ENCODE measurements at regions not wholly inside any gene's neighbourhood (a gene's known extent, or its start where the extent isn't known, plus 50 kb on each side); places are given as distances from the start of the nearest gene placed in this dataset.
"Not testable (repeated sequence)": the region's sequence is repeated elsewhere in the genome, so short reads cannot be mapped to it uniquely, and the experiment has no call there.

DNA sequence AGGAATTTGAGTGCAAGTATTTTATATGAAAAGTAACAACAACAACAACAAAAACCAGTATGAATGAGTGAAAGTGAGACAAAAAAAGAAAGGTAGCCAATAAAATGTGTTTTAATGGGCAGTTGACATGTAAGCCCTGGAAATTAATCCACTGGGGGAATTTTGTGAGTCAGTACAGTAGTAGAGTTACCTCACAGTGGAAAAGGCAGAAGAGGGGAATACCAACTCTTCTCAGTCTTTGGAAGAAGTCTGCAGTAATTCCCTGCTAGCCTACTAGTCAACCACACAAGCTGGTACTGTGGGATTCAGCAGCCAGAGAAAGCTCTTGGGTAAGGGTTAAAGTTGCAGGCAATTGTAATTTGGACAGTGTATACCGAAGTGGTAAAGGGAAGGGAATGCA, 76.3 kb upstream of the IL15 start:
- no peak for ATAC-seq
- DNase-seq, result no peak

DNA sequence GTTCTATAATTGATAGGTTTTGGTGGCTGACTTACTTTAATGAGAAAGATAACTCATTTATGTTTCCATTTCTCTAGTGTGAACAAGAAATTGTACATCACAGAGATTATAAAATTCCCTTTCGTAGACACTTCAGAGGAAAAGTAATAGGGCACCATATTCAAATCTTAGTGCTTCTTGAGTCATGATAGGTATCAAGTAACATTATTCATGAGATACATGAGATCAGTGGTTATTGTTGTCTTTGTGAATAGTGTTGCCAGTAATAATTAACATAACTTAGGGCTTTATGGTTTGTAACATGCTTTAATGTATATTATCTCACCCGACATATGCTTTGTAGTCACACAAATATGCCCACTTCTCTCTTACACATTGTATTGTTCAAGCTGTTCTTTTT, 73.7 kb upstream of the IL15 start:
- no peaks in the 10 kb centered on the region for H3K4me1 ChIP-seq (ENCODE audit: low read depth)
- ATAC-seq, result no peak
- no peak overlapping the region for H3K4me3 ChIP-seq
- no peaks in the 10 kb centered on the region for H3K36me3 ChIP-seq (ENCODE audit: low read depth)
- TF ChIP-seq, protein P1, sequence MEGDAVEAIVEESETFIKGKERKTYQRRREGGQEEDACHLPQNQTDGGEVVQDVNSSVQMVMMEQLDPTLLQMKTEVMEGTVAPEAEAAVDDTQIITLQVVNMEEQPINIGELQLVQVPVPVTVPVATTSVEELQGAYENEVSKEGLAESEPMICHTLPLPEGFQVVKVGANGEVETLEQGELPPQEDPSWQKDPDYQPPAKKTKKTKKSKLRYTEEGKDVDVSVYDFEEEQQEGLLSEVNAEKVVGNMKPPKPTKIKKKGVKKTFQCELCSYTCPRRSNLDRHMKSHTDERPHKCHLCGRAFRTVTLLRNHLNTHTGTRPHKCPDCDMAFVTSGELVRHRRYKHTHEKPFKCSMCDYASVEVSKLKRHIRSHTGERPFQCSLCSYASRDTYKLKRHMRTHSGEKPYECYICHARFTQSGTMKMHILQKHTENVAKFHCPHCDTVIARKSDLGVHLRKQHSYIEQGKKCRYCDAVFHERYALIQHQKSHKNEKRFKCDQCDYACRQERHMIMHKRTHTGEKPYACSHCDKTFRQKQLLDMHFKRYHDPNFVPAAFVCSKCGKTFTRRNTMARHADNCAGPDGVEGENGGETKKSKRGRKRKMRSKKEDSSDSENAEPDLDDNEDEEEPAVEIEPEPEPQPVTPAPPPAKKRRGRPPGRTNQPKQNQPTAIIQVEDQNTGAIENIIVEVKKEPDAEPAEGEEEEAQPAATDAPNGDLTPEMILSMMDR (IDR thresholded peaks at IDR 0.05), result no peak
- DNase-seq, result no peak
- H3K9me3 ChIP-seq, result no peaks in the 10 kb centered on the region
- intact Hi-C loops (cut with DNase I, micrococcal nuclease), result no loop called here

More for the DNA sequence above, 76.3 kb upstream of the IL15 start:
- no peaks in the 10 kb centered on the region for H3K36me3 ChIP-seq (ENCODE audit: low read depth)
- no peaks in the 10 kb centered on the region for H3K9me3 ChIP-seq
- TF ChIP-seq, protein P1 (IDR thresholded peaks at IDR 0.05), result no peak
- H3K4me3 ChIP-seq, result no peak overlapping the region
- intact Hi-C loops (cut with DNase I, micrococcal nuclease), result no loop called here
- H3K4me1 ChIP-seq (ENCODE audit: low read depth), result no peaks in the 10 kb centered on the region

DNA sequence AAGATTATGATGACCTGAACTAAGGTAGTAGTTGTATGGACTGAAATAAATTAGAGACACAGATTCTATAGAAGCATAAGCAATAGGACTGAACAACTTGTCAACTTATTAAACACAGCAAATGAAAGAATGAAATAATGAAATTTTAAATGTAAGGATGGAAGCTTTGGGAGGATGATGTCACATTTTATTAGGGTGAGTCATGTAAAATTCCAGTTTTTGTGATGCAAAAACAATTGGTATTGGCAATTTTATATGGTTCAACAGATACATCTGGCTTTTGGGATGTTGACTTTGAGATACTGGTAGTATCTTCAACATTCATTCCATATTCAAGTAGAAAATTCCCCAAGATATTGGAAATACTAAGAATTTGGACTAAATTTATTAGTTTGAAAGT, 72.7 kb upstream of the IL15 start:
- Histone ChIP-seq H3K4me1 (ENCODE audit: low read depth) (no peaks in the 10 kb centered on the region), H3K9me3 (no peaks in the 10 kb centered on the region), H3K36me3 (ENCODE audit: low read depth) (no peaks in the 10 kb centered on the region), H3K4me3 (no peak overlapping the region)
- DNase-seq (no peak), ATAC-seq (no peak)
- intact Hi-C loops (cut with DNase I, micrococcal nuclease), result no loop called here
- TF ChIP-seq, protein P1 (IDR thresholded peaks at IDR 0.05), result no peak

DNA sequence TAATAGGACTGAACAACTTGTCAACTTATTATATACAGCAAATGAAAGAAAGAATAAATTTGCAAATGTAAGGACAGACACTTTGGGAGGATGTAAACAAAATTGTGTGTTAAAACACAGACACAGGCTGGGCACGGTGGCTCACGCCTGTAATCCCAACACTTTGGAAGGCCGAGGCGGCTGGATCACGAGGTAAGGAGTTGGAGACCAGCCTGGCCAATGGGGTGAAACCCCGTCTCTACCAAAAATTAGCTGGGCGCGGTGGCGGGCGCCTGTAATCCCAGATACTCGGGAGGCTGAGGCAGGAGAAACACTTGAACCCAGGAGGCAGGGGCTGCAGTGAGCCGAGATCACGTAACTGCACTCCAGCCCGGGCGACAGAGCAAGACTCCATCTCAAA, 71.4 kb upstream of the IL15 start:
- H3K4me1 ChIP-seq (ENCODE audit: low read depth); intact Hi-C loops (cut with DNase I, micrococcal nuclease); DNase-seq; H3K36me3 ChIP-seq (ENCODE audit: low read depth); H3K4me3 ChIP-seq; H3K9me3 ChIP-seq; ATAC-seq: not testable (repeated sequence)

DNA sequence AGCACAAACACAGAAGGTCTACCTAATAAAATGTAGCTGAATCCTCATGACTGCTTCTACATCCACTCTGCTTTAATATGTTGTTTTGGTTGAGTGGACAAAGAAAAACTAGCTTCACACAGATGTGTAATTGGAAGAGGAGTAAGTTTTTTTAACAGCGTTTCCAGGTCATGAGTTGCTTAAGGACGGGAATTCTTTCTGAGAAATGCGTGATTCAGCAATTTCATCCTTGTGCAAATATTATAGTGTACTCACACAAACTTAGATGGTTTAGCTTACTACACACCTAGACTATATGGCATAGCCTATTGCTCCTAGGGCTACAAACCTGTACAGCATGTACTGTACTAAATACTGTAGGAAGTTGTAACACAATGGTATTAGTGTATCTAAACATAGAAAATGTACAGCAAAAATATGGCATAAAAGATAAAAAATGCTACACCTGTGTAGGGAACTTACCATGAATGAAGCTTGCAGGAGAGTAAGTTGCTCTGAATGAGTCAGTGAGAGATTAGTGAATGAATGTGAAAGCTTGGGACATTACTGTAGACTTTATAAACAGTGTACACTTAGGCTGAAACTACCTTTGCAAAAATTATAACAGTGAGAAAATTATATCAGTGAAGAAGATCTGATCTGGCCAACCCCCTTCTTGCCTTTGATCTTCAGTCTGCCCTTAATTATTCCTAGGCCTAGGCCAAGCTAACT, 70.8 kb upstream of the IL15 start:
- TF ChIP-seq, protein P1 (IDR thresholded peaks at IDR 0.05), result no peak
- Histone ChIP-seq H3K4me1 (ENCODE audit: low read depth) (no peaks in the 10 kb centered on the region), H3K4me3 (no peak overlapping the region), H3K36me3 (ENCODE audit: low read depth) (no peaks in the 10 kb centered on the region), H3K9me3 (no peaks in the 10 kb centered on the region)
- ATAC-seq (no peak), DNase-seq (no peak)
- intact Hi-C loops (cut with DNase I, micrococcal nuclease), result no loop called here

DNA sequence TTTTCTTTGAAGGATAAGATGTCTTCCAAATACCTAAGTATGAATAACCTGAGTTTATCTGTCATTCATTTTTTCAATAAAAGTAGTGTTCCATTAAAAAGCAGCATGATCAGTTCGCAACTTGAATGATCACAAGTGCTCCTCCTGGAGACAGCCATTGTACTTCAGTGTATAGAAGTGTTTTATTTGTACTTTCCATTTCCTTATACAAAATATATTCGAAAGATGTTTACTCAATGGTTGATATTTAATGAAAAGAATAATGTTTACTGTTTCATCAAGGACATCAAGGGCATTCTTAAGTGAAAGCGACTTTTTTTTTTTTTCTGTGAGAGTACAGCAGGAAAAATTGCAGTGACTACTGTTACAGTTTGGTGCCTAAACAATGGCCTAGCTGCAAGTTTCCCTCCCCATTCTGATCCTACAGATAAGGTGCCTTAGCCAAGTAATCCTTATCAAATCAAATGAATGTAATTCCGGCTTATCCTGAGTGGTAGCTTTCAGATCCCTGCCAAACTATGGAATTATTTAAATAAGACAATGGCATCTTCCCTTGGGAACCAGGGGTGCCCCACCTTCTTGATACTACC, 69.0 kb upstream of the IL15 start:
- DNase-seq, result no peak
- no peak overlapping the region for H3K4me3 ChIP-seq
- ATAC-seq, result peak; percentile 59
- intact Hi-C loops (cut with DNase I, micrococcal nuclease), result no loop called here
- no peaks in the 10 kb centered on the region for H3K4me1 ChIP-seq (ENCODE audit: low read depth)
- TF ChIP-seq, protein P1 (IDR thresholded peaks at IDR 0.05), result no peak
- H3K9me3 ChIP-seq, result no peaks in the 10 kb centered on the region
- no peaks in the 10 kb centered on the region for H3K36me3 ChIP-seq (ENCODE audit: low read depth)
